ENCODE measurements at regions not wholly inside any gene's neighbourhood (a gene's known extent, or its start where the extent isn't known, plus 50 kb on each side); places are given as distances from the start of the nearest gene placed in this dataset.

DNA sequence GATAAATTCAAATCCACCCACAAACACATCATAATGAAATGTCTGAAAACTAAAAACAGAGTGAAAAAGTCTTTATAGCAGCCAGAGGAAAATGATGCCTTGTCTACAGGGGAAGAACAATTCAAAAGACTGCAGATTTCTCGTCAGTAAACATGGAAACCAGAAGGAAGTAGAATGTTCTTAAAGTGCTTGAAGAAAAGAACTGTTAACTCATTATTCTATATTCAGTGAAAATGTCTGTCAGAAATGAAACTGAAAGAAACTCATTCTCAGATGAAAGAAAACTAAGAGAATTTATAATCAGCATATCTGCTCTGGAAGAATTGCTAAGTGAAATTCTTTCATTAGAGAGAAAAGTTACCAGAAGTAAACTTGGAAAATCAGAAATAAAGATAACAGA lies 416.1 kb downstream of the TBC1D32 start:
- no peak for DNase-seq

DNA sequence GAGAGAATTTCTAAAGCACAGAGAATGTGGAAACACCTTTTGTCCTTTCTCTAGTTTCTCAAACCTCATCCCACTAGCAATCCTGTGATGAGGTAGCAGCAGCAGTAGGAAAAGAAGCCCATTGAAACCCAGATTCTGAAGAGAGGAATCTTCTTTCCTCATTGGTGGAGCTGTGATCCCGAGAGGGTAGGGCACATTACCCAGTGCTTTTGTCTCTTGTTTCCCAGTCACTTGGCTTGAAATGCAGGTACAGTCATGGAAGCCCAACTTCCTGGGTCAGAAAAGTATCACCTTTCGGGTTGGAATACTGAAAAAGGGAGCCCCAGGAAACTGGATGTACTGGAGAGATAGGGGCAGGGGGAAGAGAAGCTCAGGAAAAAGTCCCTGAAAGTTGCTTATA lies 417.4 kb downstream of the TBC1D32 start:
- DNase-seq = no peak

GRCh38 chr6:120913486-120913885 lies 420.8 kb downstream of the TBC1D32 start:
- no peak for DNase-seq

DNA sequence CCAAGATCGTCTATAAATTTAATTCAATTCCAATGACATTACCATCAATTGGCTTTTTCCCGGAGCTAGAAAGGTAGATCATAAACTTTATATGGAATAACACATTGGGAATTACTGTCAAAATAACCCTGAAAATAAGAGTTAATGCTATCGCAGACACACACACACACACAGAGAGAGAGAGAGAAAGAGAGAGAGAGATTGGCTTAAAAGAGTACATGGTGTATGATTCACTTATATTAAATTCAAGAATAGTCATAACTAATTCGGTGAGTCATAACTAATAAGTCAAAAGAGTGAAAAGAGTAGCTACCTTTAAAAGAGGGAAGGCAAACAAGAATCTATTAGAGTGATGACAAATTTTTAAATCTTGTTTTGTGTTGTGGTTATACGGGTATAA lies 425.5 kb downstream of the TBC1D32 start:
- no peak for DNase-seq

DNA sequence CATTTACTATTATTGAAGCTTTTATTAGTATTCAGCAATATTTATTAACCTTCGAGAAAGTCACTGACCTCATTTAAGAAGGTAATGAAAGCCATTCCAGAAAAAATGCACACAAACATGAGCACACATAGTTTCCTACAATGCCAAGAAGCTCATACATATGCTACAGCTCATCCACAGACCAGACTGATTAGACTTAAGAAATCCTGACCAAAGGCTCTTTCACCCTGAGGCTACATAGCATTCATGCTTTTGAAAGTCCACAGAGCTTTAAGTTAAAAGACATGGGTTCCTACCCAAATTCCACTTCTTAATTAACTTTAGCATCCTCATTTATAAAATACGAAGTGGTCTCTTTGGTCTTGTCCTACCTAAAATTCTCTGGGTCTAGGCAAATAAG lies 430.4 kb downstream of the TBC1D32 start:
- no peak for DNase-seq

DNA sequence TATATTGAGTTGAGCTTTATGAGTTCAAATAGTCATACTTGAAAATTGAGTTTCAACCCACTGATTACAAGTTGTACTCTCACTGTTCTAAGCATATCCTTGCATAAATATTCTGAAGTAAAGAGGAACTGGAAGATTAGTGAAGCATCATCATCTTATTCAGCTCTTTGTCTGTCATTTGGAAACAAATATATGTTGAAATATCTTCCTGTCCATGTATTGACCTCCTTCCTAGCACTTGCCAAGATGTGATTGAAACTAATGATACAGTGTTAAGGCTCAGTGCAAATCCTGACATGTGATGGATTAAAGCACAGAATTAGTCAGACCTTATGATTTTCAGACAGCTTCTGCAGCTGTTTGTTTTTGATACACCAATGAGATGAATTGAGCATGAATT lies 434.3 kb downstream of the TBC1D32 start:
- no peak for DNase-seq

DNA sequence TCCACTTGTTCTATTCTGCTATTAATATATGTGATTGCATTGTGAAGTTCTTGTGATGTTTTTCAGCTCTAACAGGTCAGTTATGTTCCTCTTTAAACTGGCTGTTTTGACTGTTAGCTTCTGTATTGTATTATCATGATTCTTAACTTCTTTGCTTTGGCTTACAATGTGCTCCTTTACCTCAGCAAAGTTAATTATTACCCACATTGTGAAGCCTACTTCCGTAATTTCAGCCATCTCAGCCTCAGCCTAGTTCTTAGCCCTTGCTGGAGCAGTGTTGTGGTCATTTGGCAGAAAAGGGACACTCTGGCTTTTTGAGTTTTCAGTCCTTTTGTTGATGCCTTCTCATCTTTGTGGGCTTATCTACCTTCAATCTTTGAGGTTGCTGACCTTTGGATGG lies 440.2 kb downstream of the TBC1D32 start:
- DNase-seq = no peak

- DNase-seq = no peak
These were observed 457.3 kb downstream of the TBC1D32 start for GRCh38 chr6:120876931-120877330.

GRCh38 chr6:120876424-120876823 lies 457.9 kb downstream of the TBC1D32 start:
- DNase-seq = no peak

DNA sequence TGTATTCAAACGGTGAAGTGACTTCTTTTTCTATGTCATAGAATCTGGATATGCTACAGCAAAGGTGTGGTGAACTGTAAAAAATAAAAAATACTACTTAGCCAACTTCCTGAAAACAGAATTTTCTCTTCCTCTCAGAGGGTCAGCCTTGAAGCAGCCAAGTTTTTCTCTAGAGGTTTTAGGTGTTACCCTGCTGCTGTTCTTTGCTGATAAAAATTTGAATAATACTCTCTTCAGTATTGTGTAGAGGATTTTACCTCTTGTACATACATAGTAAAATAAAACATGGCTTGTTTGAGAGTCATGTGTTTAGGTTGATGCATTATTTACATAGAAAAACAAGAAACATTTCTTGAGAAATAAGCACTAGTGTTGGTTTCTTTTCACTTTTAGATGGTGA lies 458.4 kb downstream of the TBC1D32 start:
- no peak for DNase-seq

DNA sequence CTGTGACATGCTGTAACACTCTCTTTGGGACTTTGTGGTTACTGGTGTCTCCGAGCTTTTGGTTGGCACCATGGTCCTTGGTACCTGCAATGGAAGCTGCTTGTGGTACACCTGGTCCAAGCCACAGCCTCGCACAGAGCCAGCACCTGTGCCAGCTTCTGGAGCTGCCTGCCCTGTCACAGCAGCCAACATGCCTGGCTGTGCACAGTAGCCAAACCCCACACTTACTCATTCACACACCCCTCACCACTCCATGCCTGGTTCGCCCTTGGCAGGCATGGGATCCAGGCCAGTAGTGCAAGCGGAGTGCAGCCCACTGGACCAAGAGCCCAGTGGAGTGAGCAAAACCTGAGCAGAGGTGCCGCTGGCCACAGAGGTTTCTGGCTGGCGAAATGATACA lies 459.9 kb downstream of the TBC1D32 start:
- no peak for DNase-seq

DNA sequence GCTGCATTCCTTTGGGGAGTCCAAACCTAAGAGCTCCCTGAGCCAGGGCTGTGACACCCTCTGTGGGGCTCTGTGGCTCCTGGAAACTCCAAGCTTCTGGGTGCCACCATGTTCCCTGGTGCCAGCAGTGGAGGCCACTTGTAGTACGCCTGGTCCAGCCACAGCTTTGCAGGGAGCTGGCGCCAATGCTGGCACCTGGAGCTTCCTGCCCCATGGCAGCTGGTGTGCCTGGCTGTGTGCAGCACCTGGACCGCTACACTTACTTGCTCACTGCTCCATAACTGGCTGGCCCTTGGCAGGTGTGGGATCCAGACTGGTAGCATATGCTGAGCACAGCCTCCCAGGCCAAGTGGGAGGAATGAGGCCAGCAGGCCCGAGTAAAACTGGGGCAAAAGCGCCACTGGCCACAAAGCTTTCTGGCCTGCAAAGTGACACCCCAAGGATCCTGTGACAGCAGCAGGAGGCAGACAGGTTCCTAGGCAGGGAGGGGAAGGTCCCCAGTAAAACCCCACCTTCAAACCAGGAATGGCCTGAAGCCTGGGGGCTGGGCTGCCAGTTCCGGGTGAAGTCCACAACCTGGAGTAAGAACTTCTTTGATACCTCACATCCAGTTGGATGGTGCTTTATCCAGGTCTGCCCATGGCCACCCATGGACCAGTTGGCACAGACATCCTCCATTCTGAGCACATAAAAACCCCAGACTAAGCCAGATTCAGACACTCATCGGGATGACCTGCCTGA lies 461.0 kb downstream of the TBC1D32 start:
- DNase-seq = no peak

- DNase-seq = no peak
These were observed 462.1 kb downstream of the TBC1D32 start for GRCh38 chr6:120872262-120872578.

GRCh38 chr6:120871416-120872261 lies 462.6 kb downstream of the TBC1D32 start:
- no peak for DNase-seq

DNA sequence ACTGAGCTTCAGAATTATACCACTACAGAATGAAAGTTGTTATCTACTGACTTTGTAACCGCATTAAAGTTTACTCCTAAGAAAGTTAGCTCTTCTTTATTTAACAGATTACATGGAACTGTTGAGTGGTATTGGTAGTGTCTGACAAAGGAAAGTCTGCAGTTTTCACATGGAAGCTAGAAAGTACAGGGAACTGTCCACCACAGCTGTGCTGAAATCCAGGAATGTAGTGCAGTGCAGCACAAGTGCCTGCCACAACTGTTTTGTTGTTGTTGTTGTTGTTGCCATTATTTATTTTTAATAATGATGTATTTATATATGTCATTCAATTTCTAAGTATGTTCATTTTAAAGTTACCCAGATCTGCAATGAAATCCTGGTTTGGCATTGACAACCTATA lies 464.9 kb downstream of the TBC1D32 start:
- no peak for DNase-seq

DNA sequence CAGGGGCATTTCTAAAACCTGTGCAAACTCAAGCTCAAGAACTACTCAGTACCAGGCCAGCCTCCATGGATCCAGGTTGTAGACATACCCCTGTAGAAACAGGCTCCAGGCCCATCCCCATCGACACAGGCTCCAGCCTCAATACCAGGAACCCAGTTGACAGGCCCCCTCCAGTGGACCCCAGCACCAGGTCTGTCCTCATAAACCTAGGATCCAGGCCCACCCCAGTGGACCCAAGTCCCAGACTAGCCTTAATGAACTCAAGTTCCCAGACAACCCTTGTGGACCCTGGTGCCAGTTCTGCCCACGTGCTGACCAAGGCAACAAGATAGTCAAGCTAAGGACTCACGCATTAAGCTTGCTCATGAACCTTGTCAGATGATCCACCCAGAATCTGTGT lies 476.9 kb downstream of the TBC1D32 start:
- DNase-seq = no peak

GRCh38 chr6:120854583-120854982 lies 479.7 kb downstream of the TBC1D32 start:
- no peak for DNase-seq

DNA sequence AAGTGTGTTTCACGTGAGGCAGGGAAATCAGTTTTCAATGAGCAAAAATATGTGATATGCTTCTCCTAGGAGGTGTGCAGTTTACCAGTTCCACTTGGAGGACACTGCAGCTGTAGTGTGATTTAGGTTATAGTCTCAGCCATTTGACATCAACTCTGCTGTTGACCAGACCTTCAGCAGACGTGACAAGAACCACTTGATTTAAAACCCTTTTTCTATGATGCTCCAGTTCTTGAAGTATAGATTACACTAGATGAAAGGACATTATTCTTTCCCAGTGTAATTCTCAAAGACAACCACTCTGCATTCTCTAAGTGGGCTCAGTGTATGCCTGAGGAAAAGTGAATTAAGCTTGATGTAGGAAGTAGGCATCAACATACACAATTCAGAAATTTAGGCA lies 480.8 kb downstream of the TBC1D32 start:
- DNase-seq = no peak

DNA sequence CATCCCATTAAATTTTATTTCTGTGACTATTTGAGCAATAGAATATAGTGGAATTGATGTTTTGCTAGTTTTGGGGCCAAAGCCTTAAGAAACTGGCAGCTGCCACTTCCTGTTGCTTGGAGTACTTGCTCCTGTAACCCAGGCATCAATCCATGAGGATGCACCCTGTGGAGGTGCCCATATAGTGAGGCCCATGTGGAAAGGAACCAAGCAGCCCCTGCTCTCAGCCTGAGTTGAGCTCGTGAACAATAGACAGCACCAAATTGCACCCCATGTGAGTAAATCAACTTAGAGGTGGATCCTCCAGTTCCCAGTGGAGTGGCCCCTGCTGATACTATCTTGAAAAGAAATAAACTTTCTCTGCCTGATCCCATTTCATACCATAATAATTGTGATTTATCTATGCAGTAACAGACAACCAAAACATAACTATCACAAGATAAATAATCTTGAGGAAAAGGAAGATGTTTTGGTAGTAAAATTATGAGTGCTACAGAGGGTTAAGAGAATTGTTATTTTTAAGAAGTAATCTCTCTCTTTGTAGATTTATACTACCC lies 481.9 kb downstream of the TBC1D32 start:
- DNase-seq = no peak

DNA sequence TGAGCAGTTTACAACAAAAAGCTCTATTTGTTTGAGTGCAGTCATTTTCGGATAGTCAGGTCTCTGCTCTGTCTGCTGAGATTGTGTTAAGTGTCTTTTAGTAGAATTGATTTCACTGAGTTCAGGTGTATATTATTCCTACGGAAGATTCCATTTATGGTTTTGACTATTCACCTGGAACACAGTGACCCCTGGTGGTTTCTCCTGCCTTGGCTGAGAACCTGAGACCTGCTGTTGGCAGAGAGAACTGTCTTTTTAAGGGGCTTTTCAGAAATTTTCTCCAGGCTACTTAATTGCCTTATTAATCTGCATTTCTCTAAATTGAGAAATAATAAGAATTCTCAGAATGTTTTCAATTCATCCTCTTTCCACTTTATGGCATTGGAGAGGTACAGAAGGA lies 508.0 kb downstream of the TBC1D32 start:
- no peak for DNase-seq

DNA sequence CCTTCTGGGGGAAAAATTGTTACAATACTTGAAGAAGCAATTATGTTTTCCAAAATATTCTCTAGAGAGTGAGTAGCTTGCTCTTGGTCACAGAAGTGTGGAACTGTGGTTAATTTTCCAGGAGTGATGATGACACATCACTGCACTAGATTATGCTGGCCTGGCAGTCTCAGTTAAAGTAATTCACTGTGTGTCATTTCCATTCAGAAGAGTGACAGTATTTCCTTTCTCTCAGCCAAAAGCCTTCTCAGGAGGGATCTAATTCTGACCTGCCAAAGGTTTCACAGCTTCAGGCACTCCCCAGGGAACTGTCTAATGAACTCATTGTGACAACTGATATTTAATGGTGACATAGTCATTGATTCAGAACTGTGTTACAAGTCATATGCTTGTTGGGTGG lies 517.5 kb downstream of the TBC1D32 start:
- DNase-seq = no peak

- DNase-seq = no peak
These were observed 529.0 kb downstream of the TBC1D32 start for GRCh38 chr6:120805276-120805675.

GRCh38 chr6:120804612-120805011 lies 529.7 kb downstream of the TBC1D32 start:
- DNase-seq = no peak

DNA sequence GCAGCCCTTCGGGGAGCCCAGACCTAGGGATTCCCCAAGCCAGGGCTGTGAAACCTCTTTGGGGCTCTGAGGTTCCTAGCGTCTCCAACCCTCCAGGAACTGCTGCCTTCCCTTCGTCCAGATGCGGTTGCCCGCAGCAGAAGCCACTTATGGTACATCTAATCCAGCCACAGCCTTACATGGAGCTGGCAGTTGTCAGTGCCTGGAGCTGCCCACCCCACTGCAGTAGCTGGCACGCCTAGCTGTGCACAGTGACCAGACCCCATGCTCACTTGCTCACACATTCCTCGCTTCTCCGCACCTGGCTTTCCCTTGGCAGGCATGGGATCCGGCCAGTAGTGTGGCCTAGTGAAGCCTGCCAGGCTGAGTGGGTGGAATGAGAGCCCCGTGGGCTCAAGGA lies 547.6 kb downstream of the TBC1D32 start:
- no peak for DNase-seq
